GM12878 (cell line): ENCODE measurements at regions not wholly inside any gene's neighbourhood (a gene's known extent, or its start where the extent isn't known, plus 50 kb on each side); places are given as distances from the start of the nearest gene placed in this dataset.

Experiments used
- ATAC-seq: fragments of 200-7000 bp; cut with Tn5 transposase; 3 replicates; pipeline ENCODE4 v1.9.1; 2020; ENCODE audit warnings: mild to moderate bottlenecking, moderate library complexity
- BruUV-seq: library from RNA; stranded (reverse); fragments of 400-500 nt; replicated peaks from 2 replicates; lab custom pipeline; 2021; lab: Mats Ljungman, UMichigan
- CTCF ChIA-PET: fragments of 300-600 bp; sonication (Branson Sonifier 250); formaldehyde crosslinking; extraction: SDS; loops from one replicate; lab custom pipeline; 2021; ENCODE audit warnings: inconsistent platforms; lab: Yijun Ruan, JAX
- POLR2A ChIA-PET: fragments of 350-600 bp; formaldehyde crosslinking; extraction: SDS; loops from one replicate; lab custom pipeline; 2021; ENCODE audit warnings: inconsistent platforms; lab: Charles Lee
- RAD21 ChIA-PET: fragments of 300-600 bp; sonication (Branson Sonifier 250); formaldehyde crosslinking; loops from one replicate; lab custom pipeline; 2023; ENCODE audit warnings: antibody characterized with exemption; ENCODE audit not compliant: unreplicated experiment; lab: Charles Lee
- SMC1A ChIA-PET: fragments of 300-600 bp; sonication (Branson Sonifier 250); formaldehyde crosslinking; loops from one replicate; lab custom pipeline; 2023; ENCODE audit not compliant: unreplicated experiment, uncharacterized antibody; lab: Charles Lee
- DNase-seq: peaks from one replicate; pipeline ENCODE4 v3.0.0-alpha.2; 2011; ENCODE audit warnings: low read depth, low spot score
- FAIRE-seq: peaks from 3 replicates; lab custom pipeline; 2011; peaks lifted over from hg19 to GRCh38; lab: Jason Lieb, UNC
- H2AFZ ChIP-seq: 2 replicates; pipeline ENCODE4 v1.6.0; 2011; ENCODE audit warnings: low read depth, low read length, control low read depth; ENCODE audit not compliant: control insufficient read depth
- H3K27ac ChIP-seq: 2 replicates; pipeline ENCODE4 v1.5.1; 2011; ENCODE audit warnings: control low read depth; ENCODE audit not compliant: control insufficient read depth, insufficient read depth
- H3K27me3 ChIP-seq, 2 experiments: replicated peaks in 1 of 2; 2 replicates each; pipeline versions ENCODE4 v1.6.0 to v1.6.1; 2011; ENCODE audit warnings: low read length in 1 of 2; ENCODE audit not compliant: control insufficient read depth in 2 of 2, insufficient read depth in 2 of 2
- H3K36me3 ChIP-seq, 2 experiments: 2 replicates each; pipeline ENCODE4 v1.5.1; 2011; ENCODE audit warnings: low read length in 1 of 2; ENCODE audit not compliant: control insufficient read depth in 2 of 2, insufficient read depth in 2 of 2
- H3K4me1 ChIP-seq: 2 replicates; pipeline ENCODE4 v1.6.1; 2011; ENCODE audit warnings: mild to moderate bottlenecking, low read length, moderate library complexity, mixed read lengths; ENCODE audit not compliant: control insufficient read depth, insufficient read depth
- H3K4me2 ChIP-seq: 2 replicates; pipeline ENCODE4 v1.6.0; 2011; ENCODE audit warnings: control low read depth; ENCODE audit not compliant: control insufficient read depth, insufficient read depth
- H3K4me3 ChIP-seq: fragments of 200-600 bp; sonication (generic); 2 replicates; pipeline ENCODE4 v1.5.1; 2016
- H3K79me2 ChIP-seq: 2 replicates; pipeline ENCODE4 v1.6.0; 2011; ENCODE audit warnings: low read length; ENCODE audit not compliant: control insufficient read depth, insufficient read depth
- H3K9ac ChIP-seq: 2 replicates; pipeline ENCODE4 v1.8.0; 2011; ENCODE audit warnings: low read length, control low read depth, mixed read lengths; ENCODE audit not compliant: control insufficient read depth, insufficient read depth
- H3K9me3 ChIP-seq: replicated peaks from 3 replicates; pipeline ENCODE4 v1.5.1; 2011; ENCODE audit warnings: mild to moderate bottlenecking, low read length; ENCODE audit not compliant: control insufficient read depth, insufficient read depth
- H4K20me1 ChIP-seq: 2 replicates; pipeline ENCODE4 v1.6.0; 2011; ENCODE audit not compliant: control insufficient read depth, insufficient read depth
- BCL3 ChIP-seq: IDR thresholded peaks from 2 replicates; pipeline ENCODE4 v1.6.1; 2011; ENCODE audit warnings: borderline replicate concordance, low read depth, mild to moderate bottlenecking, moderate library complexity, low read length; ENCODE audit not compliant: insufficient read depth, poor library complexity, severe bottlenecking
- BCLAF1 ChIP-seq: fragments of 450-650 bp; IDR thresholded peaks from 2 replicates; pipeline ENCODE4 v1.6.1; 2017; ENCODE audit warnings: antibody characterized with exemption, mild to moderate bottlenecking, moderate library complexity
- CREM ChIP-seq: IDR thresholded peaks from 2 replicates; pipeline ENCODE4 v1.6.1; 2014; ENCODE audit warnings: antibody characterized with exemption, low read depth
- EED ChIP-seq: sonication (generic); IDR thresholded peaks from 2 replicates; pipeline ENCODE4 v1.6.1; 2016; ENCODE audit warnings: antibody characterized with exemption, low read depth
- IRF4 ChIP-seq: IDR thresholded peaks from 2 replicates; pipeline ENCODE4 v1.6.1; 2011; ENCODE audit warnings: low read depth, low read length
- KDM1A ChIP-seq: fragments of 200-600 bp; sonication (generic); IDR thresholded peaks from 2 replicates; pipeline ENCODE4 v1.6.1; 2016; ENCODE audit warnings: borderline replicate concordance
- LARP7 ChIP-seq: fragments of 450-650 bp; IDR thresholded peaks from 2 replicates; pipeline ENCODE4 v1.6.1; 2017; ENCODE audit warnings: mild to moderate bottlenecking
- MAX ChIP-seq: IDR thresholded peaks from 2 replicates; pipeline ENCODE4 v1.6.1; 2012; ENCODE audit warnings: low read depth, low read length, improper control_type of control experiment
- NR2C2 ChIP-seq: IDR thresholded peaks from 2 replicates; pipeline ENCODE4 v1.6.1; 2011; ENCODE audit warnings: borderline replicate concordance, low read depth; ENCODE audit not compliant: control insufficient read depth, insufficient read length
- PAX5 ChIP-seq: IDR thresholded peaks from 2 replicates; pipeline ENCODE4 v1.6.1; 2011; ENCODE audit warnings: low read depth, low read length, borderline replicate concordance
- POU2F2 ChIP-seq: IDR thresholded peaks from 3 replicates; pipeline ENCODE4 v1.6.1; 2011; ENCODE audit warnings: low read depth, mild to moderate bottlenecking, low read length, borderline replicate concordance
- RFX5 ChIP-seq: IDR thresholded peaks from 2 replicates; pipeline ENCODE4 v1.6.1; 2011; ENCODE audit warnings: low read depth, low read length, improper control_type of control experiment
- RUNX3 ChIP-seq: IDR thresholded peaks from 2 replicates; pipeline ENCODE4 v1.6.1; 2012; ENCODE audit warnings: low read length, inconsistent platforms
- SMAD5 ChIP-seq: IDR thresholded peaks from 2 replicates; pipeline ENCODE4 v1.6.1; 2016; ENCODE audit warnings: antibody characterized with exemption, low read depth
- SMC3 ChIP-seq: IDR thresholded peaks from 2 replicates; pipeline ENCODE4 v1.6.1; 2011; ENCODE audit warnings: low read length, improper control_type of control experiment, borderline replicate concordance
- SP1 ChIP-seq: IDR thresholded peaks from one replicate; pipeline ENCODE4 v1.6.1; 2011; ENCODE audit warnings: low read depth, low read length
- SUZ12 ChIP-seq: fragments of 200-600 bp; sonication (generic); IDR thresholded peaks from one replicate; pipeline ENCODE4 v1.6.1; 2018; ENCODE audit warnings: antibody characterized with exemption, mild to moderate bottlenecking; ENCODE audit not compliant: unreplicated experiment
- TCF3 ChIP-seq: IDR thresholded peaks from 2 replicates; pipeline ENCODE4 v1.6.1; 2012; ENCODE audit warnings: low read depth, mild to moderate bottlenecking, low read length, borderline replicate concordance; ENCODE audit not compliant: insufficient read depth
- WGBS: methylation state at CpG from one replicate; pipeline ENCODE4 v1.1.6; 2016; ENCODE audit warnings: low lambda C conversion rate; ENCODE audit not compliant: insufficient replicate concordance, insufficient coverage; ENCODE audit errors: missing lambda C conversion rate; 5-methylcytosine and 5-hydroxymethylcytosine counted together
- in situ Hi-C: fragments of 300-500 bp; cut with MboI; formaldehyde crosslinking; loops from 9 replicates; pipeline ENCODE4 v1.14.3; 2018; ENCODE audit warnings: mixed read lengths
- intact Hi-C: fragments of 100-400 bp; cut with micrococcal nuclease; formaldehyde crosslinking; loops from one replicate; pipeline ENCODE4 v1.14.2; 2022; ENCODE audit not compliant: unreplicated experiment

GRCh38 chr12:124213666-124214347 lies 81.1 kb upstream of the RFLNA start (continued):
- TF ChIP-seq BCL3 (no peak), MAX (no peak), EED (no peak)

- intact Hi-C loops = no loop called here
- Histone ChIP-seq H3K27ac (no peak overlapping the region), H3K4me1 (no peaks in the 10 kb centered on the region), H3K4me2 (no peak overlapping the region), H3K36me3 (no peaks in the 10 kb centered on the region), H3K27me3 (no peaks in the 10 kb centered on the region), H3K9me3 (no peaks in the 10 kb centered on the region; the same call in 2 of the 3 replicates), H3K4me3 (no peak overlapping the region), H3K79me2 (no peaks in the 10 kb centered on the region), H3K9ac (no peak overlapping the region), H2AFZ (no peak overlapping the region), H4K20me1 (no peaks in the 10 kb centered on the region)
- ChIA-PET SMC1A (no interaction called here), POLR2A (no interaction called here), CTCF (no interaction called here), RAD21 (no interaction called here)
- ATAC-seq (no peak), DNase-seq (no peak), FAIRE-seq (no peak)
- WGBS = 38% methylated on average over 3 of the region's 3 CpGs
- in situ Hi-C loops = no loop called here
- BruUV-seq = no TSS peak
- TF ChIP-seq BCLAF1 (no peak), IRF4 (no peak), RUNX3 (no peak), KDM1A (no peak), PAX5 (no peak), RFX5 (no peak), POU2F2 (no peak), SUZ12 (no peak), NR2C2 (no peak), SP1 (no peak), SMAD5 (no peak), CREM (no peak), TCF3 (no peak), SMC3 (no peak), LARP7 (no peak)
These were observed 80.3 kb upstream of the RFLNA start for GRCh38 chr12:124214574-124214973.
